ENCODE measurements at regions not wholly inside any gene's neighbourhood (a gene's known extent, or its start where the extent isn't known, plus 50 kb on each side); places are given as distances from the start of the nearest gene placed in this dataset.

DNA sequence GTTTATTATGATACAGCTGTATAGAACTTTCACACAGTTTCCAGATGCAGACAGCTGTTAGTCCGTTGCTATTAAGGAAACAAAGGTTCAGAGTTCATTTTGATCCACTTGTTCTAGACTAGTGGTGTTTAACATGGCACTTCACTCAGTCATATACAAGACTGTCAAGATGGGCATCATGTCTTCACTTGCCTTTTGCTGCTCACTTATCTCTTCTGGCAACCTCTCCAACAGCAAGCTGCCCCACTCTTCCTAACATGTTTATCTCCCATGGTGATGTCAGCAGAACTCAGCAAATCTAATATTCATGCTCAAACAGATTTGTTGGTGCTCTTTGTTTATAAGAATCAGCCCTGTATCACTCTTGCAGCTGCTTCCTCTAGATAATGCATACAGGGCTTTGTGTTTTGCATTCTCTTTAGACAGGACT is 236.2 kb upstream of the HAND2 start:
- TF ChIP-seq, protein P1, sequence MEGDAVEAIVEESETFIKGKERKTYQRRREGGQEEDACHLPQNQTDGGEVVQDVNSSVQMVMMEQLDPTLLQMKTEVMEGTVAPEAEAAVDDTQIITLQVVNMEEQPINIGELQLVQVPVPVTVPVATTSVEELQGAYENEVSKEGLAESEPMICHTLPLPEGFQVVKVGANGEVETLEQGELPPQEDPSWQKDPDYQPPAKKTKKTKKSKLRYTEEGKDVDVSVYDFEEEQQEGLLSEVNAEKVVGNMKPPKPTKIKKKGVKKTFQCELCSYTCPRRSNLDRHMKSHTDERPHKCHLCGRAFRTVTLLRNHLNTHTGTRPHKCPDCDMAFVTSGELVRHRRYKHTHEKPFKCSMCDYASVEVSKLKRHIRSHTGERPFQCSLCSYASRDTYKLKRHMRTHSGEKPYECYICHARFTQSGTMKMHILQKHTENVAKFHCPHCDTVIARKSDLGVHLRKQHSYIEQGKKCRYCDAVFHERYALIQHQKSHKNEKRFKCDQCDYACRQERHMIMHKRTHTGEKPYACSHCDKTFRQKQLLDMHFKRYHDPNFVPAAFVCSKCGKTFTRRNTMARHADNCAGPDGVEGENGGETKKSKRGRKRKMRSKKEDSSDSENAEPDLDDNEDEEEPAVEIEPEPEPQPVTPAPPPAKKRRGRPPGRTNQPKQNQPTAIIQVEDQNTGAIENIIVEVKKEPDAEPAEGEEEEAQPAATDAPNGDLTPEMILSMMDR (IDR thresholded peaks at IDR 0.05; ENCODE audit: insufficient read depth, low read depth, low read length) = no peak
- no peak for TF ChIP-seq EZH2 (IDR thresholded peaks at IDR 0.05; ENCODE audit: insufficient read depth, low read length)
